ENCODE measurements at regions not wholly inside any gene's neighbourhood (a gene's known extent, or its start where the extent isn't known, plus 50 kb on each side); places are given as distances from the start of the nearest gene placed in this dataset.

GRCh38 chr12:90004319-90005074 lies 295.9 kb upstream of the ATP2B1 start:
- no peaks in the 10 kb centered on the region for H3K27me3 ChIP-seq
- no peak overlapping the region for H3K27ac ChIP-seq
- no peak overlapping the region for H3K4me3 ChIP-seq
- TF ChIP-seq POLR2A (IDR thresholded peaks at IDR 0.05) = no peak
- TF ChIP-seq POLR2AphosphoS5 (IDR thresholded peaks at IDR 0.05; ENCODE audit: insufficient read depth in 1 of 2, low read depth in 1 of 2) = no peak
- TF ChIP-seq CTCF (IDR thresholded peaks at IDR 0.05) = no peak
- no peaks in the 10 kb centered on the region for H3K9me3 ChIP-seq
- no peak for DNase-seq (ENCODE audit: extremely low spot score in 2 of 2)
- H3K36me3 ChIP-seq = no peaks in the 10 kb centered on the region
- intact Hi-C loops (cut with DNase I) = no loop called here
- no peaks in the 10 kb centered on the region for H3K4me1 ChIP-seq

- Histone ChIP-seq H3K36me3 (no peaks in the 10 kb centered on the region), H3K27me3 (no peaks in the 10 kb centered on the region), H3K27ac (no peak overlapping the region), H3K4me1 (no peaks in the 10 kb centered on the region), H3K4me3 (no peak overlapping the region), H3K9me3 (no peaks in the 10 kb centered on the region)
- TF ChIP-seq CTCF (IDR thresholded peaks at IDR 0.05) (no peak), POLR2A (IDR thresholded peaks at IDR 0.05) (no peak), POLR2AphosphoS5 (IDR thresholded peaks at IDR 0.05; ENCODE audit: insufficient read depth in 1 of 2, low read depth in 1 of 2) (no peak)
- DNase-seq (ENCODE audit: extremely low spot score in 2 of 2) = no peak
- intact Hi-C loops (cut with DNase I) = no loop called here
Observed at GRCh38 chr12:90003688-90004087, 295.1 kb upstream of the ATP2B1 start.

- Histone ChIP-seq H3K4me1 (no peaks in the 10 kb centered on the region), H3K36me3 (no peaks in the 10 kb centered on the region), H3K27me3 (no peaks in the 10 kb centered on the region), H3K9me3 (no peaks in the 10 kb centered on the region), H3K27ac (no peak overlapping the region), H3K4me3 (no peak overlapping the region)
- no peak for DNase-seq (ENCODE audit: extremely low spot score in 2 of 2)
- no peak for TF ChIP-seq CTCF (IDR thresholded peaks at IDR 0.05)
- TF ChIP-seq POLR2A (IDR thresholded peaks at IDR 0.05) = no peak
- no peak for TF ChIP-seq POLR2AphosphoS5 (IDR thresholded peaks at IDR 0.05; ENCODE audit: insufficient read depth in 1 of 2, low read depth in 1 of 2)
- intact Hi-C loops (cut with DNase I) = no loop called here
Observed at GRCh38 chr12:90000721-90001120, 292.1 kb upstream of the ATP2B1 start.

- H3K27ac ChIP-seq = no peak overlapping the region
- no peaks in the 10 kb centered on the region for H3K9me3 ChIP-seq
- no peak for DNase-seq (ENCODE audit: extremely low spot score in 2 of 2)
- no peaks in the 10 kb centered on the region for H3K4me1 ChIP-seq
- no peaks in the 10 kb centered on the region for H3K27me3 ChIP-seq
- no peaks in the 10 kb centered on the region for H3K36me3 ChIP-seq
- intact Hi-C loops (cut with DNase I) = no loop called here
- no peak for TF ChIP-seq POLR2A (IDR thresholded peaks at IDR 0.05)
- TF ChIP-seq CTCF (IDR thresholded peaks at IDR 0.05) = no peak
- TF ChIP-seq POLR2AphosphoS5 (IDR thresholded peaks at IDR 0.05; ENCODE audit: insufficient read depth in 1 of 2, low read depth in 1 of 2) = no peak
- H3K4me3 ChIP-seq = no peak overlapping the region
Observed at GRCh38 chr12:89999699-90000505, 291.3 kb upstream of the ATP2B1 start.

GRCh38 chr12:89995870-89996269 lies 287.2 kb upstream of the ATP2B1 start:
- Histone ChIP-seq H3K27me3 (no peaks in the 10 kb centered on the region), H3K4me3 (no peak overlapping the region), H3K4me1 (no peaks in the 10 kb centered on the region), H3K9me3 (no peaks in the 10 kb centered on the region), H3K27ac (no peak overlapping the region), H3K36me3 (no peaks in the 10 kb centered on the region)
- intact Hi-C loops (cut with DNase I) = no loop called here
- no peak for TF ChIP-seq POLR2AphosphoS5 (IDR thresholded peaks at IDR 0.05; ENCODE audit: insufficient read depth in 1 of 2, low read depth in 1 of 2)
- no peak for TF ChIP-seq CTCF (IDR thresholded peaks at IDR 0.05)
- TF ChIP-seq POLR2A (IDR thresholded peaks at IDR 0.05) = no peak
- DNase-seq (ENCODE audit: extremely low spot score in 2 of 2) = no peak

All from vagina (tissue), 2 donors.